K562 (cell line): ENCODE measurements at regions not wholly inside any gene's neighbourhood (a gene's known extent, or its start where the extent isn't known, plus 50 kb on each side); places are given as distances from the start of the nearest gene placed in this dataset.

Experiments used
- ATF2 ChIP-seq: sonication (generic); formaldehyde crosslinking; IDR thresholded peaks from 2 replicates; pipeline ENCODE4 v1.8.1; 2022; ENCODE audit warnings: missing genetic modification reagents
- ATF4 ChIP-seq: fragments of 450-650 bp; formaldehyde crosslinking; IDR thresholded peaks from 2 replicates; pipeline ENCODE4 v1.4.0; 2022; ENCODE audit warnings: mild to moderate bottlenecking, moderate library complexity
- CBX2 ChIP-seq: fragments of 200-600 bp; sonication (generic); IDR thresholded peaks from one replicate; pipeline ENCODE4 v1.6.1; 2012; ENCODE audit warnings: mild to moderate bottlenecking, low read length, inconsistent platforms; ENCODE audit not compliant: insufficient read depth, poor library complexity, severe bottlenecking
- CHD7 ChIP-seq: fragments of 200-600 bp; sonication (generic); IDR thresholded peaks from one replicate; pipeline ENCODE4 v1.6.1; 2012; ENCODE audit warnings: mild to moderate bottlenecking, low read depth, low read length, inconsistent platforms
- CREB3 ChIP-seq: fragments of 450-650 bp; conservative IDR thresholded peaks from 2 replicates; pipeline ENCODE4 v1.6.1; 2016; ENCODE audit warnings: missing genetic modification characterization, low read depth, mild to moderate bottlenecking, missing compliant biosample characterization, moderate library complexity
- CTCF ChIP-seq, 3 experiments: IDR thresholded peaks in 2 of 3; conservative IDR thresholded peaks in 1 of 3; 2 replicates each; pipeline ENCODE4 v1.5.1; 2011 to 2012; ENCODE audit warnings: low read length in 3 of 3, mild to moderate bottlenecking in 3 of 3, control low read depth in 2 of 3, improper control_type of control experiment in 1 of 3, inconsistent platforms in 1 of 3, low read depth in 1 of 3, mixed read lengths in 1 of 3, moderate library complexity in 1 of 3; ENCODE audit not compliant: insufficient read depth in 2 of 3
- HNRNPLL ChIP-seq: fragments of 200-400 bp; formaldehyde crosslinking; IDR thresholded peaks from 2 replicates; pipeline ENCODE4 v1.6.1; 2017; ENCODE audit warnings: low read length, low read depth, mild to moderate bottlenecking; ENCODE audit not compliant: poor library complexity, severe bottlenecking
- MAX ChIP-seq: sonication (generic); formaldehyde crosslinking; IDR thresholded peaks from 2 replicates; pipeline ENCODE4 v1.9.0; 2022; ENCODE audit warnings: mild to moderate bottlenecking, missing genetic modification reagents
- MAZ ChIP-seq, 2 experiments: fragments of 450-650 bp in 1 of 2; sonication (generic) in 1 of 2; formaldehyde crosslinking; IDR thresholded peaks in 1 of 2; conservative IDR thresholded peaks in 1 of 2; 2 replicates each; pipeline versions ENCODE4 v1.4.0 to v1.5.0; 2020; ENCODE audit warnings: mild to moderate bottlenecking in 1 of 2, missing genetic modification reagents in 1 of 2
- POLR2A ChIP-seq: fragments of 450-650 bp; conservative IDR thresholded peaks from 2 replicates; pipeline ENCODE4 v1.6.1; 2016
- POLR2AphosphoS5 ChIP-seq: IDR thresholded peaks from 2 replicates; pipeline ENCODE4 v1.6.1; 2011; ENCODE audit warnings: mild to moderate bottlenecking, low read depth, low read length, moderate library complexity; ENCODE audit not compliant: control insufficient read depth, insufficient read depth
- POLR3A ChIP-seq: IDR thresholded peaks from 2 replicates; pipeline ENCODE4 v1.6.1; 2011; ENCODE audit warnings: borderline replicate concordance, mild to moderate bottlenecking, moderate library complexity; ENCODE audit not compliant: insufficient read length, insufficient read depth; ENCODE audit errors: extremely low read depth
- USF2 ChIP-seq: sonication (generic); formaldehyde crosslinking; IDR thresholded peaks from 2 replicates; pipeline ENCODE4 v1.5.0; 2020; ENCODE audit warnings: missing genetic modification reagents

- no peak for TF ChIP-seq MAX (CRISPR knock-in tag)
- TF ChIP-seq CBX2, result no peak
- no peak for TF ChIP-seq POLR2A
- no peak for TF ChIP-seq USF2
- TF ChIP-seq POLR2AphosphoS5, result no peak
- no peak for TF ChIP-seq CHD7
- no peak for TF ChIP-seq CTCF (IDR thresholded peaks at IDR 0.05 in 2 of 3, conservative IDR thresholded peaks at IDR 0.05 in 1 of 3; ENCODE audit: insufficient read depth in 2 of 3, low read depth in 1 of 3, low read length in 3 of 3)
- TF ChIP-seq ATF4 (CRISPR knock-in tag), result no peak
- TF ChIP-seq HNRNPLL, result no peak
- TF ChIP-seq ATF2, result no peak
- no peak for TF ChIP-seq MAZ (CRISPR knock-in tag; conservative IDR thresholded peaks at IDR 0.05 in 1 of 2, IDR thresholded peaks at IDR 0.05 in 1 of 2)
- no peak for TF ChIP-seq POLR3A
- TF ChIP-seq CREB3, result no peak
These were observed 119.1 kb downstream of the IRF8 start for GRCh38 chr16:86018071-86018470.
